VCaP (cell line): ENCODE measurements at regions not wholly inside any gene's neighbourhood (a gene's known extent, or its start where the extent isn't known, plus 50 kb on each side); places are given as distances from the start of the nearest gene placed in this dataset.
"Not testable (repeated sequence)": the region's sequence is repeated elsewhere in the genome, so short reads cannot be mapped to it uniquely, and the experiment has no call there.

Source experiments
- H3K27ac ChIP-seq: fragments of 450-650 bp; 2 replicates; pipeline ENCODE4 v1.5.1; 2017
- CTCF ChIP-seq: fragments of 450-650 bp; conservative IDR thresholded peaks from 2 replicates; pipeline ENCODE4 v1.5.1; 2017; ENCODE audit warnings: mild to moderate bottlenecking, moderate library complexity

DNA sequence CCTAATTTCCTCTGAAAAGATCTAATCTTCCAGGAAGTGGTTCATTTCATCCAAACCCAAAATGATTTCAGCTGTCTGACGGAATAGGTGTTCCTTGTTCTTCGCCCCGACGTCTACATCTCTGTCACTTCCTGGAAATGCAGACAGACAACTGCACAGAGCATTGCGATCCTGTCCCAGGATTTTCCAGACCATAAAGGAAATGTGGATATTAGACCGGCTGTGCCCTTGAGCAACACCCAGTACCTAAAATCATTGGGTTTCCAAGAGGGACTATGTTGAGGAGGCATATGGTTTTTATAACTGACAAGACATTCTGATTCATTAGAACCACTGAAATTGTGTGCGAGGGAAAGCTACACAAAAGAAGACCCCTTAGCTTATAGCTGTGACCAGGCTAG, 74.2 kb downstream of the MSX2 start:
- no peak overlapping the region for H3K27ac ChIP-seq
- no peak for TF ChIP-seq CTCF

DNA sequence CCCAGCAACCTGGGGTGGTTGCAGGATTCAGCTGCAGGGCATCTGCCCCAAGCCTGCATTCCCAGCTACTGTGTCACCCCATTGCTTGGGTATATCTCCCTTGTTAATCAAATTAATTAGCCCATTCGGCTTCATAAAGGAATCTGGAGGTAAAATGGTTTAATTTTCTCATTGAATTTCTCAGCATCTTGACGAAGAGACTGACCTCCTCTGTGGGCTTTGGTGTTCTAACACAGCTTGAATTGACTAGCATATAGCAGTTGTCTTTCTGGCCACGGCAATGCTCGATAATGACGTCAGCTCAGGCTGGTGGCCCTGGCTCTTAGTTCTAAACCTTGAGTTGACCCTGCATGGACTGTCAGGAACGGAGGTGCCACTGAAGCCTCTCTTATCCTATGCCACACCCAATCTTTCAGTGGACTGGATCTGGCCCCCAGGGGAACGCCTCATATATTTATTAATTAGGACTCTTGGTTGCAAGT, 72.4 kb downstream of the MSX2 start:
- H3K27ac ChIP-seq: no peak overlapping the region
- no peak for TF ChIP-seq CTCF

DNA sequence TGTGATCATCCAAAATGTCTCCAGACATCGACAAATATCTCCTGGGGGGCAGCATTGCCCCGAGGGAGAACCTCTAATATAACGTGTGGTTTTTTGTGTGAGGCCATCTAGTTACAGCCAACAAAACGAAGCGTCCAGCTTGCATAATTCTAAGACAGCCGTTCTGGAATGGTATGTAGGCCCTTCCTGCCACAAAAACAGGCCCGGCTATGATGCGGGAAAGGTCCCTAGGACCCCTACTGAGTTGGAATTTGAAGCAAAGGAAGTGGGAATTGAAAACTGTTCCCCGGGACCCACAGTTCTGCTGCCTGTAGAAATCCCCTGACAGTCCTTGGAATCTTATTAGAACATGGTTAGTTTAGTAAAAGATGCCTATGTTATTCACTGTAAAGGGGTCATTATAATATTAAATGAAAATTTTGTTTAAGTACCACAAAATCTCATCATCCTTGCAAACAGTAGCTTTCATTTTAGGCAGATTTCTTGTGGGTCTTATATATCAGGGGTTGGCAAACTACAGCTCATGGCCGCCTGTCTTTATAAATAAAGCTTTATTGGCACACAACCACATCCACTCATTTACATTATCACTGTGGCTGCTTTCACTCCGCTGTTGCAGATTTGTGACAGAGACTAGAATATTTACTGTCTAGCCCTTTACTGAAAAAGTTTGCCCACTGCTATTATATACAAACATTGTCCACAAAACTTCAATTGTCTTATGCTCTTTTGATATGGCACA, 70.7 kb downstream of the MSX2 start:
- H3K27ac ChIP-seq: no peak overlapping the region
- TF ChIP-seq CTCF: no peak

DNA sequence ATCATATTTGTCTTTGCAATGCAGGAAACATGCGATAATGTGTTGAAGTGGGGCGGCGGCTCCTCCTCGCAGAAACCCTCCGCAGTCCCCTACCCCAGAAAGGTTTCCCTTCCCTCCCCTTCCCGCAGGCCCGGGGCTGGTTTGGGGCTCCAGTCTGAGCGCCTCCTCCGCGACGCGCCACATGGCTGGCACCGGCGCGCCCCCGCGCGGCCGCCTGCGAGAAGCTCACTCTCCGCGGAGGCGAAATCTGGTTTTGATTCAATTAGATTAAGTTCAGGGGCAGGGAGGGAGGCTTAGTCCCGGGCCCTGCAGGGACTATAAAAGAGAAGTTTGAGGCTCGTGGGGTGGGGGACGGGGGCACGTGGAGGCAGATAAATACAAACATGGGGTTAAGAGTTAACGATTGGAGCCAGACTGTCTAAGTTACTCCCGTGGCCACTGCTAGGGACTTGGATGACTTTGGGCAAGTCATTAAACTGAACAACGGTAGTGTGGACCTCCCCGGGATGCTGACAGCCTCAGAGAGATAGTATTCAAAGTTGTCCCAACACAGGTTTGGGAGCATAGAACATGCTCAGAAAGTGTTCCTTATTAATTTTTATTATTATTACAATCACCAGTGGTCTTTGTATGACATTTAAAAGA, 69.4 kb downstream of the MSX2 start:
- peak overlapping the region; percentile 13; the same call in 1 of the 2 replicates for H3K27ac ChIP-seq
- peak; percentile 99 for TF ChIP-seq CTCF

- peak overlapping the region; percentile 13; the same call in 1 of the 2 replicates for H3K27ac ChIP-seq
- TF ChIP-seq CTCF: no peak
Observed at GRCh38 chr5:174793076-174793475, 68.7 kb downstream of the MSX2 start.

- H3K27ac ChIP-seq: not testable (repeated sequence)
Observed at GRCh38 chr5:174792265-174792664, 67.9 kb downstream of the MSX2 start.

DNA sequence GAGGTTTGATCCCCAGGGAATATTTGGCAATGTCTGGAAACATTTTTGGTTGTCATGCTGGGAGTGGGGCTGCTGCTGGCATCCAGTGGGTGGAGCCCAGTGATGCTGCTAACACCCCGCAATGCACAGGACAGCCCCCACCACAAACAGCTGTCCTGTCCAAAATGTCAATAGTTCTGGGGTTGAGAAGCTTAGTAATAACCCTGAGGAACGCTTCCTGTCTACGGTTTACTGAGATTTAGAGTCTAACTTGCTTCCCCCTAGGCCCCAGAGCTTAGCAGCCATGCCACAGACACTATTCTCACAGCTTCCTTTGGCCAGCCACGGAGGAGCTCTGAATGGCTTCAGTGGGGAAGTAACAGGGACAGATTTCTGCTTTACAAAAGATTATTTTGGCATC, 66.5 kb downstream of the MSX2 start:
- no peak for TF ChIP-seq CTCF

DNA sequence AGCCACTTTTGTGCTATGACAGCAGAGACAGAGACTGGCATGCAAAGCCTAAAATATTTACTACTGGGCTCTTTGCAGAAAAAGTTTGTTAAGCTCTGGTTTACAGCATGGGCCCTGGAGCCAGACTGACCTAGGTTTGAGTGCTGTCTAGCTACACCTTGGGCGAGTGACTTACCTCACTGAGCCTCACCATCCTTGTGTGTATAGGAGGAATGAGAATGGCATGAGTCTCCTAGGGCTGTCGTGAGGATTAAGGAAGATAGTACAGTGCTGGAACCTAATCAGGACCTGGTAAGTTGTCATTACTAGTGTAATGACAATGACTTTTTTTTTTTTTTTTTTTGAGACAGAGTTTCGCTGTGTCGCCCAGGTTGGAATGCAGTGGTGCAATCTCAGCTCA, 65.2 kb downstream of the MSX2 start:
- no peak overlapping the region for H3K27ac ChIP-seq

More for the DNA sequence above, 66.5 kb downstream of the MSX2 start:
- H3K27ac ChIP-seq: no peak overlapping the region

More for the DNA sequence above, 65.2 kb downstream of the MSX2 start:
- no peak for TF ChIP-seq CTCF
